ENCODE measurements at regions not wholly inside any gene's neighbourhood (a gene's known extent, or its start where the extent isn't known, plus 50 kb on each side); places are given as distances from the start of the nearest gene placed in this dataset.

DNA sequence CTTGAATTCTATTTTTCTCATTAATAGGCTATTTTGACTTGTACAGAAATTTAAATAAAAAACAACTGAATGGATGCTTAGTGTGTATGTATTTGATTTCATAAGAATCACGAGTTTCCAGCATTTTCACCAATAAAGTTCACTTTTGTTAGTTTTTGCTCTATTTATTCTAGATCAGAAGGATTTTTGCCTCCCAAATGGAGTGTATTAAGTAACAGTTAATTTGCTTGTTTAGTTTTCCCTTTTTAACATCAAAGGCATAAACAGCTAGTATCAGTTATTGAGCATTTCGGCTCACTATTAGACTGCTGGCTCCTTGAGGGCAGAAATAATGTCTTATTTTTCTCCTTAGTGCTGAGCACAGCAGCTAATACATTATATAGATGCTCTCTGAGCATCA lies 414.1 kb downstream of the FGF9 start:
- TF ChIP-seq, protein P1, sequence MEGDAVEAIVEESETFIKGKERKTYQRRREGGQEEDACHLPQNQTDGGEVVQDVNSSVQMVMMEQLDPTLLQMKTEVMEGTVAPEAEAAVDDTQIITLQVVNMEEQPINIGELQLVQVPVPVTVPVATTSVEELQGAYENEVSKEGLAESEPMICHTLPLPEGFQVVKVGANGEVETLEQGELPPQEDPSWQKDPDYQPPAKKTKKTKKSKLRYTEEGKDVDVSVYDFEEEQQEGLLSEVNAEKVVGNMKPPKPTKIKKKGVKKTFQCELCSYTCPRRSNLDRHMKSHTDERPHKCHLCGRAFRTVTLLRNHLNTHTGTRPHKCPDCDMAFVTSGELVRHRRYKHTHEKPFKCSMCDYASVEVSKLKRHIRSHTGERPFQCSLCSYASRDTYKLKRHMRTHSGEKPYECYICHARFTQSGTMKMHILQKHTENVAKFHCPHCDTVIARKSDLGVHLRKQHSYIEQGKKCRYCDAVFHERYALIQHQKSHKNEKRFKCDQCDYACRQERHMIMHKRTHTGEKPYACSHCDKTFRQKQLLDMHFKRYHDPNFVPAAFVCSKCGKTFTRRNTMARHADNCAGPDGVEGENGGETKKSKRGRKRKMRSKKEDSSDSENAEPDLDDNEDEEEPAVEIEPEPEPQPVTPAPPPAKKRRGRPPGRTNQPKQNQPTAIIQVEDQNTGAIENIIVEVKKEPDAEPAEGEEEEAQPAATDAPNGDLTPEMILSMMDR (IDR thresholded peaks at IDR 0.05): no peak
- no peak for TF ChIP-seq POLR2A (IDR thresholded peaks at IDR 0.05)
